HepG2 (cell line): ENCODE measurements at regions not wholly inside any gene's neighbourhood (a gene's known extent, or its start where the extent isn't known, plus 50 kb on each side); places are given as distances from the start of the nearest gene placed in this dataset.

Source experiments
- ATAC-seq: fragments of 200-7000 bp; cut with Tn5 transposase; 3 replicates; pipeline ENCODE4 v1.9.1; 2020; ENCODE audit warnings: mild to moderate bottlenecking, moderate library complexity
- BruUV-seq: library from RNA; stranded (reverse); fragments of 400-500 nt; replicated peaks from 2 replicates; lab custom pipeline; 2021; lab: Mats Ljungman, UMichigan
- CTCF ChIA-PET: fragments of 300-600 bp; formaldehyde crosslinking; extraction: SDS; loops from one replicate; lab custom pipeline; 2021; ENCODE audit warnings: low total read pairs, inconsistent platforms, low intra/inter-chr PET ratio; lab: Yijun Ruan, JAX
- POLR2A ChIA-PET: fragments of 350-600 bp; sonication (Branson Sonifier 250); formaldehyde crosslinking; loops from one replicate; lab custom pipeline; 2020; ENCODE audit warnings: antibody characterized with exemption, inconsistent platforms; lab: Yijun Ruan, JAX
- DNase-seq: peaks from one replicate; pipeline ENCODE4 v3.0.0-alpha.2; 2015; ENCODE audit warnings: low spot score
- FAIRE-seq: peaks from 3 replicates; lab custom pipeline; 2011; peaks lifted over from hg19 to GRCh38; lab: Jason Lieb, UNC
- H2AFZ ChIP-seq: one replicate; pipeline ENCODE4 v1.6.1; 2011; ENCODE audit warnings: low read length, inconsistent platforms
- H3K27ac ChIP-seq: fragments of 300-600 bp; 3 replicates; pipeline ENCODE4 v1.8.0; 2011; ENCODE audit warnings: mixed run types, mild to moderate bottlenecking, mixed read lengths, low read length, inconsistent platforms; ENCODE audit not compliant: insufficient read depth; ENCODE audit errors: extremely low read length
- H3K27me3 ChIP-seq, 2 experiments: fragments of 200-600 bp in 1 of 2; 2 replicates in 1 of 2; 3 replicates in 1 of 2; pipeline versions ENCODE4 v1.6.0 to v1.8.0; 2011; ENCODE audit warnings: low read length in 2 of 2, mild to moderate bottlenecking in 2 of 2, moderate library complexity in 2 of 2, inconsistent platforms in 1 of 2; ENCODE audit not compliant: insufficient read depth in 2 of 2, control insufficient read depth in 1 of 2
- H3K36me3 ChIP-seq, 2 experiments: fragments of 200-600 bp in 1 of 2; replicated peaks in 1 of 2; 2 replicates in 1 of 2; 3 replicates in 1 of 2; pipeline versions ENCODE4 v1.5.1 to v1.8.0; 2011; ENCODE audit warnings: low read length in 2 of 2, inconsistent platforms in 1 of 2; ENCODE audit not compliant: insufficient read depth in 2 of 2, control insufficient read depth in 1 of 2
- H3K4me1 ChIP-seq: 2 replicates; pipeline ENCODE4 v1.5.1; 2012; ENCODE audit warnings: low read length, inconsistent platforms; ENCODE audit not compliant: insufficient read depth
- H3K4me2 ChIP-seq: 2 replicates; pipeline ENCODE4 v1.6.0; 2011; ENCODE audit warnings: low read depth, low read length, inconsistent platforms
- H3K4me3 ChIP-seq, 3 experiments: fragments of 200-600 bp in 1 of 3; sonication (generic), shearing (Covaris generic) in 1 of 3; replicated peaks in 1 of 3; 2 replicates each; pipeline ENCODE4 v1.5.1; 2011 to 2016; ENCODE audit warnings: low read length in 3 of 3, inconsistent platforms in 2 of 3, low read depth in 2 of 3, mild to moderate bottlenecking in 2 of 3, control low read depth in 1 of 3, mixed read lengths in 1 of 3; ENCODE audit not compliant: insufficient read depth in 1 of 3
- H3K79me2 ChIP-seq: one replicate; pipeline ENCODE4 v1.6.1; 2011; ENCODE audit warnings: low read length, inconsistent platforms; ENCODE audit not compliant: insufficient read depth
- H3K9ac ChIP-seq: 2 replicates; pipeline ENCODE4 v1.6.0; 2011; ENCODE audit warnings: mild to moderate bottlenecking, low read depth, low read length, inconsistent platforms; ENCODE audit not compliant: insufficient read depth
- H3K9me3 ChIP-seq: 2 replicates; pipeline ENCODE4 v1.5.1; 2012; ENCODE audit warnings: mild to moderate bottlenecking, low read length
- H4K20me1 ChIP-seq: 2 replicates; pipeline ENCODE4 v1.6.0; 2011; ENCODE audit warnings: inconsistent platforms, mild to moderate bottlenecking, low read length, moderate library complexity; ENCODE audit not compliant: insufficient read depth
- ARID3A ChIP-seq: IDR thresholded peaks from 2 replicates; pipeline ENCODE4 v1.6.1; 2012; ENCODE audit warnings: low read depth, low read length, improper control_type of control experiment
- BCLAF1 ChIP-seq: fragments of 450-650 bp; IDR thresholded peaks from 2 replicates; pipeline ENCODE4 v1.6.1; 2017; ENCODE audit warnings: mild to moderate bottlenecking
- GATAD1 ChIP-seq: IDR thresholded peaks from 2 replicates; pipeline ENCODE4 v1.6.1; 2016; ENCODE audit warnings: missing genetic modification reagents, missing compliant biosample characterization
- HNF1B ChIP-seq: sonication (generic); formaldehyde crosslinking; IDR thresholded peaks from 2 replicates; pipeline ENCODE4 v1.5.1; 2020; ENCODE audit warnings: mild to moderate bottlenecking, moderate library complexity, missing genetic modification reagents
- HOXA3 ChIP-seq: sonication (generic); formaldehyde crosslinking; IDR thresholded peaks from 2 replicates; pipeline ENCODE4 v1.5.0; 2020; ENCODE audit warnings: missing genetic modification reagents
- PHB2 ChIP-seq: fragments of 450-650 bp; IDR thresholded peaks from 2 replicates; pipeline ENCODE4 v1.6.1; 2018; ENCODE audit not compliant: partially characterized antibody
- PITX1 ChIP-seq: sonication (generic); formaldehyde crosslinking; IDR thresholded peaks from 2 replicates; pipeline ENCODE4 v1.5.1; 2020; ENCODE audit warnings: mild to moderate bottlenecking, missing genetic modification reagents
- SYNCRIP ChIP-seq: fragments of 200-400 bp; formaldehyde crosslinking; IDR thresholded peaks from 2 replicates; pipeline ENCODE4 v1.6.1; 2018; ENCODE audit warnings: mild to moderate bottlenecking, low read depth, low read length; ENCODE audit not compliant: insufficient read depth
- TEAD3 ChIP-seq: optimal IDR thresholded peaks from 2 replicates; pipeline ENCODE3; 2016; ENCODE audit warnings: borderline replicate concordance
- THAP11 ChIP-seq: IDR thresholded peaks from 2 replicates; pipeline ENCODE4 v1.6.1; 2016; ENCODE audit warnings: missing biosample characterization, missing genetic modification reagents
- ZBTB39 ChIP-seq: sonication (generic); formaldehyde crosslinking; IDR thresholded peaks from 2 replicates; pipeline ENCODE4 v1.5.0; 2020; ENCODE audit warnings: missing genetic modification reagents
- ZNF264 ChIP-seq: sonication (generic); formaldehyde crosslinking; IDR thresholded peaks from 2 replicates; pipeline ENCODE4 v1.4.0; 2020; ENCODE audit warnings: missing genetic modification reagents
- ZNF577 ChIP-seq: sonication (generic); formaldehyde crosslinking; IDR thresholded peaks from 2 replicates; pipeline ENCODE4 v1.4.0; 2020; ENCODE audit warnings: mild to moderate bottlenecking, low read depth, missing genetic modification reagents, borderline replicate concordance
- ZNF766 ChIP-seq: sonication (generic); formaldehyde crosslinking; IDR thresholded peaks from 2 replicates; pipeline ENCODE4 v1.5.0; 2020; ENCODE audit warnings: missing genetic modification reagents, borderline replicate concordance
- ZNF781 ChIP-seq: sonication (generic); formaldehyde crosslinking; IDR thresholded peaks from 2 replicates; pipeline ENCODE4 v1.5.1; 2020; ENCODE audit warnings: borderline replicate concordance, mild to moderate bottlenecking, missing genetic modification reagents; ENCODE audit errors: not compliant biosample characterization
- in situ Hi-C: cut with HindIII; loops from 2 replicates; pipeline ENCODE4 v1.10.0; 2017; ENCODE audit warnings: low pct_unique_long_range_greater_than_20kb; ENCODE audit not compliant: extremely low pct_ligation_motif_present
- intact Hi-C: fragments of 100-400 bp; cut with micrococcal nuclease; formaldehyde crosslinking; loops from one replicate; pipeline ENCODE4 v1.10.0; 2022; ENCODE audit not compliant: unreplicated experiment

GRCh38 chr11:27195837-27196202 is 155.2 kb downstream of the BBOX1 start:
- CTCF ChIA-PET: no interaction called here

More at GRCh38 chr11:27195837-27196202, 155.2 kb downstream of the BBOX1 start:
- POLR2A ChIA-PET: no interaction called here
- no peaks in the 10 kb centered on the region for H3K79me2 ChIP-seq
- no peaks in the 10 kb centered on the region for H3K9me3 ChIP-seq
- ATAC-seq (no peak), FAIRE-seq (no peak), DNase-seq (no peak)
- intact Hi-C loops (no loop called here), in situ Hi-C loops (no loop called here)
- peaks cover 6% of the 10 kb centered on the region for H3K4me1 ChIP-seq
- no peak overlapping the region for H2AFZ ChIP-seq
- no peak for TF ChIP-seq PHB2
- TF ChIP-seq ZNF264 (CRISPR knock-in tag): no peak
- TF ChIP-seq ZNF577 (CRISPR knock-in tag): no peak
- no peak for TF ChIP-seq HOXA3 (CRISPR knock-in tag)
- no peak for TF ChIP-seq SYNCRIP
- TF ChIP-seq ARID3A: no peak
- TF ChIP-seq ZNF781 (CRISPR knock-in tag): no peak
- no peak for TF ChIP-seq BCLAF1
- no peak for TF ChIP-seq GATAD1 (CRISPR knock-in tag)
- no peak for TF ChIP-seq ZNF766 (CRISPR knock-in tag)
- no peak for TF ChIP-seq TEAD3 (CRISPR knock-in tag)
- TF ChIP-seq THAP11 (CRISPR knock-in tag): no peak
- TF ChIP-seq HNF1B (CRISPR knock-in tag): no peak
- no peak for TF ChIP-seq PITX1 (CRISPR knock-in tag)
- no peak for TF ChIP-seq ZBTB39
- no peaks in the 10 kb centered on the region for H3K36me3 ChIP-seq
- no peak overlapping the region for H3K4me3 ChIP-seq
- H3K27me3 ChIP-seq: no peaks in the 10 kb centered on the region; a peak in 1 of 5 replicates
- BruUV-seq: no TSS peak
- no peak overlapping the region for H3K27ac ChIP-seq
- no peak overlapping the region for H3K4me2 ChIP-seq
- H3K9ac ChIP-seq: no peak overlapping the region
- H4K20me1 ChIP-seq: no peaks in the 10 kb centered on the region
